NCI-H2196 treated with DMSO at 0.1 percent for 48 hours (cell line): ENCODE measurements at regions not wholly inside any gene's neighbourhood (a gene's known extent, or its start where the extent isn't known, plus 50 kb on each side); places are given as distances from the start of the nearest gene placed in this dataset.
"Not testable (repeated sequence)": the region's sequence is repeated elsewhere in the genome, so short reads cannot be mapped to it uniquely, and the experiment has no call there.

Experiments used
- DNase-seq: peaks from one replicate; lab custom pipeline; 2025; ENCODE audit not compliant: unreplicated experiment; lab: John Stamatoyannopoulos, UW

GRCh38 chr3:10726787-10727186 is 89.2 kb upstream of the SLC6A11 start:
- DNase-seq, result no peak

GRCh38 chr3:10729439-10729838 is 86.6 kb upstream of the SLC6A11 start:
- no peak for DNase-seq

- no peak for DNase-seq
Observed at GRCh38 chr3:10732292-10732691, 83.7 kb upstream of the SLC6A11 start.

GRCh38 chr3:10733297-10733696 is 82.7 kb upstream of the SLC6A11 start:
- no peak for DNase-seq

- DNase-seq, result not testable (repeated sequence)
Observed at GRCh38 chr3:10736444-10736843, 79.6 kb upstream of the SLC6A11 start.

DNA sequence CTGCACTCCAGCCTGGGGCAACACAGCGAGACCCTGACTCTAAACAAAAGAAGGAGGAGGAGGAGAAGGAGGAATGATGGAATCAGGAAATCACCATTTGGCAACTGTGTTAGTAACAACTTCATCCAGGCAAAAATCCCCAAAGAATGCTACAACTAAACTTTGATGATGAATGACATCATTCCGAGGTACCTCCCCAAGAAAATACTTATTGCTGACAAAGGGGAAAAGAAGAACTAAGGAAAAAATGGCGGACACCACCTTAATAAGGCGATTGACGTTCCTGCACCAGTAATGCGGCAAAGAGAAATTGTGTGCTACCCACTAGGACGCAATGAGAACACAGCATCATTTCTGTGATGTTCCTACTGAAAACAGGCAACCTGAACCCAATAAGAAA is 78.2 kb upstream of the SLC6A11 start:
- DNase-seq, result no peak

GRCh38 chr3:10738688-10739372 is 77.2 kb upstream of the SLC6A11 start:
- peak; percentile 7 for DNase-seq

DNA sequence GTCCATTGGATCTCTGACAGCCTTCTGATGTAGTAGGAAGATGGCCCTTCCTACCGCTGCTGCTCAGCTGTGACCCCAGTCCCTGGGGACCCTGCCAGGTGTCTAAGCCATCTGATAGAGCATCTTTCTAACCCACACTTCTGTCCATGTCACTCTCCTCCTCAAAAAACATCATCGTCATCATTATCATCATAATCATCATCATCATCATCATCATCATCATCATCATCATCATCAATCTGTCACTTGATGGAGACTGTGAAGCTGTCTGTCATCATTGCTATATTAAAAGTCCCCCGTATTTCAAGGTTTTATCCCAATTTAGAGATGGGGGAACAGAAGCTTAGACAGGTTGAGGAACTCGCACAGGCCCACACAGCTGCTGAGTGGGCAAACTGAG is 75.1 kb upstream of the SLC6A11 start:
- no peak for DNase-seq

DNA sequence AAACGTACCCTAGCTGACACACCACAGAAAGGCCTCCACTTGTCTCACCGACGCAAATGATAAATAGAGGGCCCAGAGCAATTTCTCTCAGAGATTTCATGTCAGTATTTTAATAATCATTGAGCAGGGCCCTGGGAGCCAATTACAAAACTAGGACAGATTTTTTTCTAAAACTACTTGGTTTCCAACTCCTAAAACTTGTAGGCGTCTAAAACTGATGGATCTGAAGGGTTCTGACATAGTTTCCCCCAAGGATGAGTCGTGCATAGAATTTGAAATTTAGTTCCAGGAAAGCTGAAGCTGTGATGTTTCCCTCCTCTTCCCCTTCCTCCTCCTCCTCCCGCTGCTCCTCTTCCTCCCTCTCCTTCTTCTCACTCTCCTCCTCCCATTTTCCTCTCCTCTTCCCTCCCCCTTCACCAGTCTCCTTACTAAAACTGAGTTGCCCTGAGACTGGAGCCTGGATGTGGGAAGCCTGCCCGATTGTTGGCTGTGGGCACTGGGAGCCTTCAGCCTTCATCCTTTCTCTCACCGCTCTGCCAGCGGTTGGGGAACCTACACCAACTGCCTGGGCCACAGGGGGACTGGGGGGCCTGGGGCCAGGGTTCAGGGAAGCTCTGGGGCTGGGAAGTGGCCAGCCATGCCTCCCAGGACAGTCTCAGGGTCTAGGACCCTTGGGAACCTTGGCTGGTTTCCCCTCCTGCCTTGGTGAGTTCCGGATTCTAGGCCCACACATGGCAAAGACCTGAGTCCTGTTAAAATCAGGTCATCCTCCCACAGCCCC is 73.9 kb upstream of the SLC6A11 start:
- no peak for DNase-seq

- DNase-seq, result no peak
Observed at GRCh38 chr3:10743366-10744097, 72.5 kb upstream of the SLC6A11 start.

DNA sequence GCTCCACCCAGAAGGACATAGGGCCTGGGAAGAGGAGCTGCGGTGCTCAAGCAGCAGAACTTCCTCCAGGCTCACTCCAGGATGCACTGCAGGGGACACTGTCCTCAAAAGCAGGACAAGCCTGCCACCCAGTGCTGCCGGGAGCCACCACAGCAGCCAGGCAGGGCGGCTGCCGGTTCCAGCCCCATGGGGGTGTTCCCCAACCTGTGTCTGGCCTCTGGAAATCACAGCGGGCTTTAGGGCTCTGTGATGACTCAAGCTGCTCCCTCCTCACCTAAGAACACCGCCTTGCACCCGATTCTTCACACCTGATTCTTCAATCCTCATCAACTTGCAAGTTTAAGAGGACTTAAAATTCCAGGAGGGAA is 71.9 kb upstream of the SLC6A11 start:
- no peak for DNase-seq

DNA sequence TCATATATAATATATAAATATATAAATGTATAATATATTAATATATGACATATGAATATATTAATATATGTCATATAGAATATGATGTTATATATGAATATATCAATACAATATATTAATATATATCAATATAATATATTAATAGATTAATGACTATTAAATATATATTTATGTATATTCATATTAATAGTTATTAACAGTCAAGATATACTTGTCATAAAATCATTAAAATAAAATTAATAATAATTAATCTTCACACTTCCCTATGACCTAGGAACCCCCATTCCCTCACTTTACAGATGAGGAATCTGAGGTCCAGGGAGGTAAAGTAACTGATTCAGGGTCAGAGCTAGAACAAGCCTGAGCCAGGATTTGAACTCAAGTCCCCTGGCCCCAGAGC is 70.6 kb upstream of the SLC6A11 start:
- DNase-seq, result no peak

DNA sequence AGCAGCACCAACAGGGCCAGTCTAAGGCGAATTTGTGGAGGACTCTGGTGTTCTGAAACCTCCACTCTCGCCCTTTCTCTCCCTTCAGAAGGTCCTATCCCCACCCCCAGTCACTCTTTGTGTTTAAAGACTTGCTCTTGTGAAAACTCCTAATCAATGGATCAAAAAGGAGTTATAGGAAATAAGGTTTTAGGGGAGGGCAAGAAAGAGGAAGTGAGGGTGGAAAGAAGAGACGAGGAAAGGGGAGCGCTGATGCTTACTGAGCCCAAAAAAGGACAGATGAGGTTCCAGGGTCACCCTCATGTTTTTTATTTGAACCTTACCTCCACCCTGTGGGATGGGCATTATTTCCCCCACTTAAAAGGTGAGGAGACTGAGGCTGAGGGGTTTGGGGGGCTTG is 70.0 kb upstream of the SLC6A11 start:
- no peak for DNase-seq

DNA sequence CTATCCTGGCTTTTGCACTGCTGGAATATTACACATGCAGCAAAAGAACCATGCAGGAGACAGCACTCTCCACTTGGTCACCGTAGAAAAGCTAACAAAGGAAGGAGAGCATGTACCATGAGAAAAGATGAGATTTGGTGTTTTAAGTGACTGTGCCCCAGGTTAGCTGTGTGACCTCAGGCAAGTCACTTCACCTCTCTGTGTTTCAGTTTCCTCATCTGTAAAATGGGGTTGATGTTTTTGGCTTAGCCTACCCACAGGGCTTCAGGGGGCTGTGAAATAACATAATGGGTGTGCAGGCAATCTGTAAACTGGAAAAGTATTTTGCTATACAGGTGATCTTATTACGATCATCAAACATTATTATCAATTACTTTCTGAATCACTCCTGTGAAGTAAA is 69.3 kb upstream of the SLC6A11 start:
- no peak for DNase-seq

- DNase-seq, result no peak
Observed at GRCh38 chr3:10747341-10747740, 68.7 kb upstream of the SLC6A11 start.

DNA sequence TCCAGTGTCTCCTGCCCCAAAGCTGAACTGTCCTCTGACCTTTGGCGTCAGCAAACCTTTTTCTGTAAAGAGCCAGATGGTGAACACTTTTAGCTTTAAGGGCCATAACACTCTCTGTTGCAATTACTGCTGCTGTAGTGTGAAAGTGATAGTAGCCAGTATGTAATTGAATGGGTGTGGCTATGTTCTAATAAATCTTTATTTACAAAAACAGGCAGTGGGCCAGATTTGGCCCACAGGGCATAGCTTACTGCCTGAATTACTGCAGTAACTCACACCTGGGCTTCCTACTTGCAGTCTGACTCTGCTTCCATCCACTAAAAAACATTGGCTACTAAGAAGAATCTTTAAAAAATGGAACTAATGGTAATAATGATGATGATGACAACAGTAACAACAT is 68.0 kb upstream of the SLC6A11 start:
- DNase-seq, result no peak

GRCh38 chr3:10753964-10754363 is 62.1 kb upstream of the SLC6A11 start:
- DNase-seq, result no peak

GRCh38 chr3:10756546-10756945 is 59.5 kb upstream of the SLC6A11 start:
- no peak for DNase-seq

- DNase-seq, result no peak
Observed at GRCh38 chr3:10757021-10757820, 58.8 kb upstream of the SLC6A11 start.

DNA sequence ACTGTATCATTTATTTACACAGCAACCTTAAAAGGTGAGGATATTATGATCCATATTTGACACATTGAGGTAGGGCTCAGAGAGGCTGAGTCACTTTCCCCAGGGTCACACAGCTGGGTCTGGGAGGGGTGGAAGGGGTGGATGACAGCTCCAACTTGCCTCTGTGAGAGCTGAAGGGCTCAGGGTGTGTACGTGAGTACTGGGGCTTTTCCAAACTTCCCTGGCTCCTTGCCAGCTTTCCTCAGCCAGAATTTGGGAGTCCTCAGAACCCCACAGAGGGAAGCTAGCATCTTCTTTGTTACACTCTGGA is 58.3 kb upstream of the SLC6A11 start:
- DNase-seq, result no peak

GRCh38 chr3:10758304-10759037 is 57.6 kb upstream of the SLC6A11 start:
- DNase-seq, result peak; percentile 39
